ENCODE measurements at regions not wholly inside any gene's neighbourhood (a gene's known extent, or its start where the extent isn't known, plus 50 kb on each side); places are given as distances from the start of the nearest gene placed in this dataset.

- TF ChIP-seq POLR2A (IDR thresholded peaks at IDR 0.05; ENCODE audit: low read depth) (no peak), EP300 (IDR thresholded peaks at IDR 0.05) (no peak), POLR2AphosphoS5 (IDR thresholded peaks at IDR 0.05) (no peak)
- TF ChIP-seq, protein P1, sequence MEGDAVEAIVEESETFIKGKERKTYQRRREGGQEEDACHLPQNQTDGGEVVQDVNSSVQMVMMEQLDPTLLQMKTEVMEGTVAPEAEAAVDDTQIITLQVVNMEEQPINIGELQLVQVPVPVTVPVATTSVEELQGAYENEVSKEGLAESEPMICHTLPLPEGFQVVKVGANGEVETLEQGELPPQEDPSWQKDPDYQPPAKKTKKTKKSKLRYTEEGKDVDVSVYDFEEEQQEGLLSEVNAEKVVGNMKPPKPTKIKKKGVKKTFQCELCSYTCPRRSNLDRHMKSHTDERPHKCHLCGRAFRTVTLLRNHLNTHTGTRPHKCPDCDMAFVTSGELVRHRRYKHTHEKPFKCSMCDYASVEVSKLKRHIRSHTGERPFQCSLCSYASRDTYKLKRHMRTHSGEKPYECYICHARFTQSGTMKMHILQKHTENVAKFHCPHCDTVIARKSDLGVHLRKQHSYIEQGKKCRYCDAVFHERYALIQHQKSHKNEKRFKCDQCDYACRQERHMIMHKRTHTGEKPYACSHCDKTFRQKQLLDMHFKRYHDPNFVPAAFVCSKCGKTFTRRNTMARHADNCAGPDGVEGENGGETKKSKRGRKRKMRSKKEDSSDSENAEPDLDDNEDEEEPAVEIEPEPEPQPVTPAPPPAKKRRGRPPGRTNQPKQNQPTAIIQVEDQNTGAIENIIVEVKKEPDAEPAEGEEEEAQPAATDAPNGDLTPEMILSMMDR (IDR thresholded peaks at IDR 0.05), result no peak
Observed at GRCh38 chr4:188663369-188663768, 524.1 kb downstream of the TRIML1 start.
